ENCODE measurements at regions not wholly inside any gene's neighbourhood (a gene's known extent, or its start where the extent isn't known, plus 50 kb on each side); places are given as distances from the start of the nearest gene placed in this dataset.

GRCh38 chr12:116506697-116507064 is 52.5 kb upstream of the MAP1LC3B2 start:
- DNase-seq (ENCODE audit: low spot score): no peak
- TF ChIP-seq, protein P1, sequence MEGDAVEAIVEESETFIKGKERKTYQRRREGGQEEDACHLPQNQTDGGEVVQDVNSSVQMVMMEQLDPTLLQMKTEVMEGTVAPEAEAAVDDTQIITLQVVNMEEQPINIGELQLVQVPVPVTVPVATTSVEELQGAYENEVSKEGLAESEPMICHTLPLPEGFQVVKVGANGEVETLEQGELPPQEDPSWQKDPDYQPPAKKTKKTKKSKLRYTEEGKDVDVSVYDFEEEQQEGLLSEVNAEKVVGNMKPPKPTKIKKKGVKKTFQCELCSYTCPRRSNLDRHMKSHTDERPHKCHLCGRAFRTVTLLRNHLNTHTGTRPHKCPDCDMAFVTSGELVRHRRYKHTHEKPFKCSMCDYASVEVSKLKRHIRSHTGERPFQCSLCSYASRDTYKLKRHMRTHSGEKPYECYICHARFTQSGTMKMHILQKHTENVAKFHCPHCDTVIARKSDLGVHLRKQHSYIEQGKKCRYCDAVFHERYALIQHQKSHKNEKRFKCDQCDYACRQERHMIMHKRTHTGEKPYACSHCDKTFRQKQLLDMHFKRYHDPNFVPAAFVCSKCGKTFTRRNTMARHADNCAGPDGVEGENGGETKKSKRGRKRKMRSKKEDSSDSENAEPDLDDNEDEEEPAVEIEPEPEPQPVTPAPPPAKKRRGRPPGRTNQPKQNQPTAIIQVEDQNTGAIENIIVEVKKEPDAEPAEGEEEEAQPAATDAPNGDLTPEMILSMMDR (IDR thresholded peaks at IDR 0.05; ENCODE audit: extremely low read depth, missing control alignments): no peak

GRCh38 chr12:116508145-116509121 is 50.7 kb upstream of the MAP1LC3B2 start:
- peak; percentile 26 for DNase-seq (ENCODE audit: low spot score)

More at GRCh38 chr12:116508145-116509121, 50.7 kb upstream of the MAP1LC3B2 start:
- TF ChIP-seq, protein P1 (IDR thresholded peaks at IDR 0.05; ENCODE audit: extremely low read depth, missing control alignments): no peak
